ENCODE measurements at regions not wholly inside any gene's neighbourhood (a gene's known extent, or its start where the extent isn't known, plus 50 kb on each side); places are given as distances from the start of the nearest gene placed in this dataset.

DNA sequence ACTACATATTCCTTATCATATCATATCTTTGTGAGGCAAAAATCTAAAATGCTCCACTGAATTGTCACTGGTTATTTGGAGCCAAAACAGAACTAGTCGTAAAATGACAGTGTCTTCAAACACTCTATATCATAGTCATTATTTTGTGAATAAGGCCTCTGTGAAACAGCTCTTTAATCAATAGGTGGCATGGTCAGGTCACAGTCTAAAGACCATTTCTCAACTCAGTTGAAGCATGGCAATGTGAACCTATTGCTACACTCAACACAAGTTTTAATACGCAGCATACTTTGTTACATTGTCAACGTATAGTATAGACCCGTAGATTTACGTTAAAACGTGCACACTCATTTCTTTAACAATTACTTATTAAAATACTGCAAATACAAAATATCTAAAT lies 131.3 kb upstream of the PCDH20 start:
- dilution Hi-C loops (cut with HindIII; ENCODE audit: low sequenced_read_pairs, unreplicated experiment) (no loop called here), intact Hi-C loops (cut with micrococcal nuclease) (no loop called here), in situ Hi-C loops (cut with MboI; ENCODE audit: low sequenced_read_pairs) (no loop called here)
- Histone ChIP-seq H4K20me1 (ENCODE audit: insufficient read depth, low read length) (no peaks in the 10 kb centered on the region), H3K4me2 (ENCODE audit: low read depth, low read length) (no peak overlapping the region), H3K14ac (replicated peaks; ENCODE audit: low read depth, low read length) (no peak overlapping the region), H3K27ac (ENCODE audit: insufficient read depth, low read length) (no peak overlapping the region), H3K23ac (ENCODE audit: low read depth, low read length) (no peak overlapping the region), H3K9me3 (ENCODE audit: control insufficient read depth, insufficient read depth, low read length) (no peaks in the 10 kb centered on the region), H2AK5ac (ENCODE audit: low read depth, low read length) (no peak overlapping the region), H4K91ac (ENCODE audit: insufficient read depth, low read depth, low read length) (no peak overlapping the region), H3K27me3 (ENCODE audit: control insufficient read depth, insufficient read depth, low read length) (no peaks in the 10 kb centered on the region), H3K56ac (ENCODE audit: extremely low read depth, insufficient read depth, low read length) (no peak overlapping the region), H3K4me1 (ENCODE audit: control insufficient read depth, insufficient read depth, low read length) (no peaks in the 10 kb centered on the region), H4K8ac (ENCODE audit: low read depth in 2 of 2, low read length in 2 of 2) (no peak overlapping the region), H2AK9ac (replicated peaks; ENCODE audit: low read depth, low read length, poor library complexity) (no peak overlapping the region), H3K4me3 (ENCODE audit: insufficient read depth, low read depth, low read length) (no peak overlapping the region), H2BK15ac (ENCODE audit: low read depth, low read length) (no peak overlapping the region), H3K79me1 (ENCODE audit: low read depth in 1 of 2, low read length in 2 of 2) (no peaks in the 10 kb centered on the region), H2BK5ac (ENCODE audit: low read depth, low read length, poor library complexity, severe bottlenecking) (no peak overlapping the region), H2BK20ac (ENCODE audit: low read depth, low read length) (no peak overlapping the region), H3K36me3 (ENCODE audit: control insufficient read depth, insufficient read depth, low read length) (no peaks in the 10 kb centered on the region), H3K9ac (ENCODE audit: low read depth, low read length) (no peak overlapping the region), H4K5ac (ENCODE audit: low read depth, low read length) (no peak overlapping the region), H2AFZ (replicated peaks; ENCODE audit: low read length, poor library complexity) (no peak overlapping the region), H3K18ac (ENCODE audit: low read depth, low read length) (no peak overlapping the region), H3K4ac (ENCODE audit: low read depth, low read length) (no peak overlapping the region), H2BK120ac (ENCODE audit: low read depth, low read length) (no peak overlapping the region), H3K9me1 (ENCODE audit: insufficient read depth, low read length) (no peaks in the 10 kb centered on the region)
- TF ChIP-seq, protein P1, sequence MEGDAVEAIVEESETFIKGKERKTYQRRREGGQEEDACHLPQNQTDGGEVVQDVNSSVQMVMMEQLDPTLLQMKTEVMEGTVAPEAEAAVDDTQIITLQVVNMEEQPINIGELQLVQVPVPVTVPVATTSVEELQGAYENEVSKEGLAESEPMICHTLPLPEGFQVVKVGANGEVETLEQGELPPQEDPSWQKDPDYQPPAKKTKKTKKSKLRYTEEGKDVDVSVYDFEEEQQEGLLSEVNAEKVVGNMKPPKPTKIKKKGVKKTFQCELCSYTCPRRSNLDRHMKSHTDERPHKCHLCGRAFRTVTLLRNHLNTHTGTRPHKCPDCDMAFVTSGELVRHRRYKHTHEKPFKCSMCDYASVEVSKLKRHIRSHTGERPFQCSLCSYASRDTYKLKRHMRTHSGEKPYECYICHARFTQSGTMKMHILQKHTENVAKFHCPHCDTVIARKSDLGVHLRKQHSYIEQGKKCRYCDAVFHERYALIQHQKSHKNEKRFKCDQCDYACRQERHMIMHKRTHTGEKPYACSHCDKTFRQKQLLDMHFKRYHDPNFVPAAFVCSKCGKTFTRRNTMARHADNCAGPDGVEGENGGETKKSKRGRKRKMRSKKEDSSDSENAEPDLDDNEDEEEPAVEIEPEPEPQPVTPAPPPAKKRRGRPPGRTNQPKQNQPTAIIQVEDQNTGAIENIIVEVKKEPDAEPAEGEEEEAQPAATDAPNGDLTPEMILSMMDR (conservative IDR thresholded peaks at IDR 0.05; ENCODE audit: low read depth, low read length) = no peak
- TF ChIP-seq FOS (IDR thresholded peaks at IDR 0.05; ENCODE audit: low read depth, low read length) = no peak
- TF ChIP-seq, protein P2, sequence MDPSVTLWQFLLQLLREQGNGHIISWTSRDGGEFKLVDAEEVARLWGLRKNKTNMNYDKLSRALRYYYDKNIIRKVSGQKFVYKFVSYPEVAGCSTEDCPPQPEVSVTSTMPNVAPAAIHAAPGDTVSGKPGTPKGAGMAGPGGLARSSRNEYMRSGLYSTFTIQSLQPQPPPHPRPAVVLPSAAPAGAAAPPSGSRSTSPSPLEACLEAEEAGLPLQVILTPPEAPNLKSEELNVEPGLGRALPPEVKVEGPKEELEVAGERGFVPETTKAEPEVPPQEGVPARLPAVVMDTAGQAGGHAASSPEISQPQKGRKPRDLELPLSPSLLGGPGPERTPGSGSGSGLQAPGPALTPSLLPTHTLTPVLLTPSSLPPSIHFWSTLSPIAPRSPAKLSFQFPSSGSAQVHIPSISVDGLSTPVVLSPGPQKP (IDR thresholded peaks at IDR 0.05; ENCODE audit: borderline replicate concordance, low read depth, low read length) = no peak
- TF ChIP-seq CEBPB (IDR thresholded peaks at IDR 0.05; ENCODE audit: low read depth, low read length) = no peak
- no peak for TF ChIP-seq POLR2A (IDR thresholded peaks at IDR 0.05; ENCODE audit: low read depth, low read length)
- TF ChIP-seq BHLHE40 (IDR thresholded peaks at IDR 0.05; ENCODE audit: low read depth, low read length) = no peak
- TF ChIP-seq RFX5 (IDR thresholded peaks at IDR 0.05; ENCODE audit: low read depth, low read length) = no peak
- TF ChIP-seq NFE2L2 (IDR thresholded peaks at IDR 0.05; ENCODE audit: low read depth, low read length) = no peak
- no TSS peak for BruUV-seq (replicated peaks)
- DNase-seq (no peak), ATAC-seq (ENCODE audit: low read depth) (no peak)
- WGBS, 2 experiments (ENCODE audit: extremely low coverage in 2 of 2, insufficient read length in 1 of 2) = no CpG with 5 or more reads among the region's 6 CpGs
- CTCF ChIA-PET = no interaction called here
- POLR2A ChIA-PET (ENCODE audit: unreplicated experiment) = no interaction called here
